GM19372 (cell line): ENCODE measurements at regions not wholly inside any gene's neighbourhood (a gene's known extent, or its start where the extent isn't known, plus 50 kb on each side); places are given as distances from the start of the nearest gene placed in this dataset.

Source experiments
- ATAC-seq: cut with Tn5 transposase; IDR thresholded peaks from one replicate; pipeline ENCODE4 v1.9.1; 2021; ENCODE audit warnings: mild to moderate bottlenecking, low read depth, moderate library complexity; ENCODE audit not compliant: unreplicated experiment

DNA sequence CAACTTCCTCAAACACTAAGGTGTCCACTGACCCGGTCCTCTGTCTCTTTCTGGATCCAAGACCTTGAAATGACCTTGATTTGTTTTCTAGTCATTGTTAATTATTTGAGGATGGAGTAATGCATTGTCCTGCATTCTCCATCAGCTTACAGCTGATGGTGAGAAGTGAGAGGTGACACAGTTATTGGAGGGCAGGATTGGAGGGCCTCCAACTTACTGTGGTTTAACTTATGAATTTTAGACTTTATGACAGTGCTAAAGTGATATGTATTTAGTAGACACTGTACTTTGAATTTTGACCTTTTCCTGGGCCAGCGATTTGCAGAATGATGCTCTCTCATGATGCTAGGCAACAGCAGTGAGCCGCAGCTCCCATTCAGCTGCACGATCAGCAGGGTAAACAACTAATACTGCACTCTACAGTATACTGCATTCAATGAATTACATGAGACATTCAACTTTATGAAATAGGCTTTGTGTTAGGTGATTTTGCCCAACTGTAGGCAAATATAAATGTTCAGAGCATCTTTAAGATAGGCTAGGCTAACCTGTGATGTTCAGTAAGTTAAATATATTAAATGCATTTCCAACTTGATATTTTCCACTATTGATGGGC, 200.0 kb upstream of the MEX3C start:
- ATAC-seq: no peak

DNA sequence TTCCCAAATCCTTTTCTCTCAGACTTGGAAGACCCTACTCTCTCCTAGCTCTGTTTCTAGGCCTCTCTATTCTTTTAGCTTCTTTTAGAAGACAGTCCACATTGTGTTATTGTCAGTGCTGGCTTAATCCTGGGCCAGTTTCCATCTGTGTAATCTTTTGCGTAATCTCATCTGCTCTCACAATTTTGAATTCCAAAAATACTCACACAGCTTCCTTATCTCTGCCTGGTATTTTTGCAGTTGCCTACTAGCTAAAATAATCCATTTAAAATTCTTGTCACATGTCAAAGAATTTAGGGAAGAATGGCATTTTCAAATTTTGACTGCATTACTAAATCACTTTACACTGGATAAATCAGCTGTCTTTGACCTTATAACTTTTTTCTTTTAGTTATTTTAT, 200.6 kb upstream of the MEX3C start:
- no peak for ATAC-seq

DNA sequence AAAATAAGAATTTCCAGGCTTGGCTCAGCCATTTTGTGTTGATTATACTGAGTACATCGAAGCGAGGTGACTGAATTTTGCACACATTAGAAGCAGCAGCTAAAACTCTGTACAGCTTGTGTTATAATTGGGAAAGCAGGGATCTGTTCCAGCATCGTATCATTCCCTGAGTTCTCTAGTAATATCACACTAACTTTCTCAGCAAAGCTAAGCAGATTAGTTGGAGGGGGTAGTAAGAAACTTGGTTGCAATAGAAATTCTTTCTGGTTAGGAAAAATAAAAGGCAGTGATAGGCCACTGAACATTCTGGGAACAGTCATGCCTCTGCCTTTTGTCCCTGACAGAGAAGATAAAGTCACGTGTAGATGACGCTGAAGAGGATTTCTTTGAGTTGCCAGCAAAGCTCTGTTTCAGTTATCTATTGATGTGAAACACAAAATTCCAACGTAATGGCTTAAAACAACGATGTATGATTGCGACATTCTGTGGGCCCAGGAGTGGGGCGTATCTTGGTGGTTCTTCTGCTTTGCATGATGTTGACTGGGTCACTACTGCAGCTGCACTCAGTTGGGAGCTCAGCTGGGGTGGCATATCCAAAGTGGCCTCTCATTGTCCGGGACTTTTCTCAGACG, 202.1 kb upstream of the MEX3C start:
- ATAC-seq: no peak

DNA sequence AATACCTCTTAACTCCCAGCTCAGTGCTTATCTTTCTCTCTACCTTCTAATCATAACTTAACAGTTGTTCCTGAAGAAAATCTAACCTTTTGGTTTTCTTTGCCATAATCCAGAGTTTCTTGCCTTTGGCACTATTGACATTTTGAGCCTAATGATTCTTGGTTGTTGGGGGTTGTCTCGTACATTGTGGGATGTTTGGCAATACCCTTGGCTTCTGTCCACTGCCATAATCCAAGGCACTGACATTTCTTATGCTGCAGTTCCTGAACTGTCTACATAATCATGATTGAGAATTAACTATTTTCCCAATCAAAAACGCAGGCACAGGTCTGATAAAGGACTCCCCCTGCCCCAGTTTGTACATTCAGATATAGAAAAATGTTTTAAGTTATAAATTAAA, 203.2 kb upstream of the MEX3C start:
- no peak for ATAC-seq

DNA sequence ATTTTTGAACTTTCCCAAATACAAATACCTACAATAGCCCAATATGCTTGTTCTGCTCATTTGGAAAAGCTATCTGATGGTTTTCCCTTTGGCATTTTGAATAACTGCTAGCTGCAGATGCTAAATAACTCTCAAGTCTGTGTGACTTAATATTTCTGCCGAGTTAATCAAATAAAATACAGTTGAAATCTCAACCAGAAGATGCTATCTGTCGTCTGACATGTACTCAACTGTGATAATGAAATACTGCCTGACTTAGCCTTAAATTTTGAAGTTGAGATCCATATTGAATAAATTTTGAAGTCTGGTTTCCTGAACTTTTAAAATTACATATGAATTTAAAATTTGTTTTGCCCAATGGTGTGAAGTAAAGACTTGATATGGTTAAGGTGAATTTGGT, 204.4 kb upstream of the MEX3C start:
- ATAC-seq: no peak

DNA sequence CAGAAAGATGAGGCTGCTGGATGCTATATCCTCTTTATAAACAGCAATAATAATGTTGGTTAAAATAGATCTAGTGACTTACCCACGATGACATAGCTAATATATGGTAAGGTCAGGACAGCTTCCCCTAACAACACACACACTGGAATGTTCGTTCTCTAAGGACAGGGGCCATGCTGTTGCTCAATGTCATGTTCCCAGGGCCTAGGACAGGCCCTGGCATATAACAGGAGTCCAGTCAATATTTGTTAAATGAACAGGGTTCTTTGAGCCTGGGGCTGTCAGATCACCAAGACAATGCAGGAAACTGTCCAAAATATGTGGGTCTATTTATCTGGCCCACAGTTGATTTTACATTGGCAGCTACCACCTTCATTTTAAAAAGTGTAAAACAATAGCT, 207.1 kb upstream of the MEX3C start:
- ATAC-seq: no peak

DNA sequence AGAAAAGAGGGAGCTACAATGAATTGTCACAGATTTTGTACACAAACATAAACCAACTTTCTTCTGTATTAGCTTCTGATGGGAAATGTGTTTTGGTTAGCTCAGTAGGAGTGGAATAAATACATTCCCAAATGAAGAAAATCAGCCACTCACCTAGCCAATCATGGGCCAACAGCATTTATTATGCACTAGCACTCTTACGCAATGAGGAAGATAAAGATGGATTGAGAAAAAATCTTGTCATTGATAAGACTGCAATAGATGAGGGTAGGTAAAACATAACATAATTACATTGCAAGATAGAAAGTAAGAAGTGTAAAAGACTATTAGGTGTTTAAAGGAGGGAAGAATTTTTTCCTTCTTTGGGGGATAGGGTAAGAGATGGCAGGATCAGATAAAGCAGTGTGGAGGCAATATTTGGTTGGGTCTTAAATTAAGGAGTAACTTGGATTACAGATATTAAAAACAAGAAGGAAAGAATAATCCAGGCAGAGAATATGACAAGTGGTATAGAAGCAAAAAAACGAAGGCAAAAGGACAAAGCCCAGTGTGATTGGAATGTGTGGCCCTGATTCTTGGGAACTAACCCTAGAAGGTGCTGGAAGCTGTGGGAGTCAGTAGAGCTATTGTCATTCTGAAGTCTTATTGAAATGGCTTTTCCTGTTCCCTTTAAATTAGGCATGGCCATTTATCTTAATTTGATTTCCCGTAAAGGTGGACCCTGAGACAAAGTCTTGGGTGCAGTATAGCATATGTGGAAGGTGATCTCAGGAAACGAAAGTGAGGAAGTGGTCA, 208.4 kb upstream of the MEX3C start:
- ATAC-seq: no peak

DNA sequence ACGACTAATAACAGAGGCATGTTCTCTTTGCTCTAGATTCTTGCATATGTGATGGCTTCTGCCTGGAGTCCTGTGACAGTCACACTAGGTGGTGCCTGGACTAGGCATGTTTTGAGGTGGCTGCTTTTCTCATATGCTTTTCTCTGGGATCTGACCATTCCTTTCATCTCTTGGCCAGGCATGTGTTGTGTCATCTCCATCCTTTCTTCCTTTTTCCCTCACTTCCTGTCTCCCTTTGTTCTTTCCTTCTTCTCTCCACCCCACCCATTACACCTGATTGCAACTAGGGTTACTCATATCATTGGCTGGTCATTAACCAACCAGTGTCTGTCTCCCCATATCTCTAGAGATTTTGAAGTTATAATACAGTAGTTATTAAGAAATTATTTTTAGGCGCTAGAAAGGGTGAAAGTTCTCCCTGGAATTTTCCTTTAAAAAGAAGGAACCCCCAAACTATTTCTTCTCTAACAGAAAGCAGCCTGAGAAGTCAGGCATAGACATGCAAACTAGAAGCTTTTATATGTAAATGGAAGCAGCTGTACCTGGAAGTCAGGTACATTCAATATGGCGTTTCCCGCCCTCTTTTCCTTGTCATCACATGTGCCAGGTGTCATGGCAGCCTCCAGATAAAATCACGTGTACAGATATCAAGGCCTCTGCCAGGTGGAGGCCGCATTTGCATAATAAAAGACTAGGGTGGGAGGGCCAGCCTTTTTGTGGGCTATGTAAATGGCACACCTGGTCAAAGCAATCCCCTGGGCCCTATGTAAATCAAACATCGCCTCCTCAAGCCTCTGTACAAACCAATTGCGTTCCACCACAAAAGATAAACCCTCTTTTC, 220.4 kb upstream of the MEX3C start:
- no peak for ATAC-seq

DNA sequence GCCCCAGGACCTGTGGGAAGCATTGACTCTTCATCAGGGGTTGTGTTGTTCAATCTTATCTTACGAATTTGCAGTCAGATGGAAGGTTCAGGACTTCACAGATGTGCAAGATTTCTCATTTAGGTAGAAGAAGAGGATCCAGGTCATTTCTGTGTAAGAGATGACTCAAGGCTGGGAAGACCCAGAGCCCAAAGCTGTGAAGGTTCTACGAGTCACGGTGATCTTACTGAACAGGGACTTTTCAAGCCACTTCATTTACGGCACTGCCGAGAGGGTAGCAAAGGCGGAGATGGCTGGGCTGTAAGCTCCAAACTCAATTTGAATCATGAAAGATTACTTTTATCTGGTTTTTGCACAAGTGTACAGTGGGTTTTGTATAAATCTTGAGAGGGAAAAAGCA, 228.0 kb upstream of the MEX3C start:
- no peak for ATAC-seq

DNA sequence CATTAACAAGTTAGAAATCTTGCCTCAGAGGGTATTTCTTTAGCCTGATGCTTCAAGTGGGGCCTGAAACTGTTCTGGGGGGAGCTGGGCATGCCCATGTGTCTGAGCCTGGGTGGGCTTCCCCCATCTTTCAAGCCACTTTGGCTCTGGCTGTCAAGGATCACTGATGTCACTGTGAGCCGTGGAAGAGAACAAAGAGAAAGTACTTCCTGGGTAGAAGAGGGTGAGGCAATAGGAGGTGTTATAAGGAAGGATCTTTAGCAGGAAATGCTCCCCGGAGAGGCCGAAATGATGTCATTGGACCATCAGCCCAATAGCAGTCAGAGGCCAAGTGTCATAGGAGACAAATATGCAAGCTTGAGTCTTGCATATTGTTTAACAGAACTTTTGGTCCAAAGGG, 228.4 kb upstream of the MEX3C start:
- no peak for ATAC-seq

DNA sequence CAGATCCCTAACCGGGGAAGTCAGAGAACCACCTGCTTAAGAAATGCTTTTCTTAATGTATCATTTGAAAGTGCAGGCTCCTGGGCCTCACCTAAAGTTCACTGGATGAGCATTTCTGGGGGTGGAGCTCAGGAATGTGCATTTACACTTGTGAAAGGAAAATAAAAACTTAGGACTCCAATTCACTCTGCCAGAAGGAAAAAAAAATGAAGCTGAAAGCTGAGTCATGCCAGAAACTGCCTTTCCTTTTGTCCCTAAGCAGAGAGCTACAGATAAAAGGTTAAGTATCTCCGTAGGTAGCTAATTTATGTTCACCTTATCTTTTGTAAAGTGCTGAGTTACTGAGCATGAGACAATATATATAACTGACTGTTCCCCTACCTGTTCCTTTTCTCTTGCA, 229.5 kb upstream of the MEX3C start:
- no peak for ATAC-seq

DNA sequence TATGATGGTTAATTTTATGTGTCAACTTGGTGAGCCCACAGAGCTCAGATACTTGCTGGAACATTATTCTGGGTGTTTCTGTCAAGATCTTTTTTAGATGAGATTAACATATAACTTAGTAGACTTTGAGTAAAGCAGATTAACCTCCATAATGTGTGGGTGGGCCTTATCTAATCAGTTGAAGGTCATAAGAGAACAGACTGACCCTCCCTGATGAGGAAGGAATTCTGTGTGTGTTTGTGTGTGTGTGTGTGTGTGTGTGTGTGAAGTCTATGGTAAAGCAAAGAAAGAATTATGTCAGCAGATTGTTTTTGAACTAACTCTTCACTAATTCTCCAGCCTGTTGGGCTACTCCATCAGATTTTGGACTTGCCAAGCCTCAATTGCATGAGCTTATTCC, 232.2 kb upstream of the MEX3C start:
- no peak for ATAC-seq

DNA sequence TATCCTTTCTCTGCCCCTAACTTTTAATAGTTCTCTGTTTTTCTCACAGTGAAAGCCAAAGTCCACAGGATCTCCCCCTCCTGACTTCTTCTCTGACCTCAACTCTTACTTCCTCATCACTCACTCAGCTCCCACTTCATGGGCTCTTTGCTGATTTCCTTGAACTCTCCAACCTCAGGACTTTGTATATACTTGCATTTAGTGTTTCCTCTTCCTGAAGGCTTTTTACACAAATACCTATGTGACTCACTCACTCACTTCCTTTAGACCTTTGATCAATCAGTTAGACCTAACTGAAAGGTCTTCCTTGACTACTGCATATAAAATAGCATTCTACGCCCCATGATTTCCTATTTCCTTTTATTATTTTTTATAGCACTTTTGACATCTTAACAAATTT, 233.1 kb upstream of the MEX3C start:
- ATAC-seq: no peak

DNA sequence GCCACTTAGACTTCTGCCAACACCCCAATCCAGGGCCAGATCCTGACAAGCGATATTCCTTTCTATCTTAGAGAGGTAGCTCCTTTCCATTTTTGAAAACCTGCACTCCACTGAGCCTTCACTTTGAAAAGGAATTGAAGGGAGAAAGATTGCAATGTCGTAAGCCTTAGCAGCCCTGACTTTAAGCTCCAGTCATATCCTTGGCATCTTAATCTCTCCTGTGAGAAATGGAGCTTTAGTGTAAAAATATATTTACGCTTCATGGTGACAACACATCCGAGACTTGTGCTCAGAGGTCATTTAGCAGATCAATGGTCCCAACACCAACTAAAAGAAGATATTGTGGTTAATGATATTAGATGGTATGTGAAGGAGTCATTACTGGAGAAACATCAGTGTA, 235.8 kb upstream of the MEX3C start:
- no peak for ATAC-seq

DNA sequence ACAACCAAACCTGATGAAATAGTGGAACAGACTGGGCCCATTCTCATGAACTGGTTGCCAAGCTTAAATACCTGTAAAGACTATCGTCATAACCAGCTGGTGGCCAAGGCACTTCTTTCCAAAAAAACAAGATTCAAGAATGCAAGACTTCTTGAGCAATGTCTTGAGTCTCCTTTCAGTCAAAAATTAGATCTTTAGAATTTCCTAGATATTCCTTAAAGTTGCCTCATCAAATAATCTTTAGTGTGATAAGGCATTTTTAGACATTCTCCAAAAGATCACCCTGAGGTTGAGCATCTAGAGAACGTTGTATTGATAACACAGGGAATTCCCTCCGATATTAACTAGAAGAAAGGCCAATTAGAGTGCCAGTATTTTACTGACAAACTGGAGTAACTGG, 236.4 kb upstream of the MEX3C start:
- no peak for ATAC-seq

DNA sequence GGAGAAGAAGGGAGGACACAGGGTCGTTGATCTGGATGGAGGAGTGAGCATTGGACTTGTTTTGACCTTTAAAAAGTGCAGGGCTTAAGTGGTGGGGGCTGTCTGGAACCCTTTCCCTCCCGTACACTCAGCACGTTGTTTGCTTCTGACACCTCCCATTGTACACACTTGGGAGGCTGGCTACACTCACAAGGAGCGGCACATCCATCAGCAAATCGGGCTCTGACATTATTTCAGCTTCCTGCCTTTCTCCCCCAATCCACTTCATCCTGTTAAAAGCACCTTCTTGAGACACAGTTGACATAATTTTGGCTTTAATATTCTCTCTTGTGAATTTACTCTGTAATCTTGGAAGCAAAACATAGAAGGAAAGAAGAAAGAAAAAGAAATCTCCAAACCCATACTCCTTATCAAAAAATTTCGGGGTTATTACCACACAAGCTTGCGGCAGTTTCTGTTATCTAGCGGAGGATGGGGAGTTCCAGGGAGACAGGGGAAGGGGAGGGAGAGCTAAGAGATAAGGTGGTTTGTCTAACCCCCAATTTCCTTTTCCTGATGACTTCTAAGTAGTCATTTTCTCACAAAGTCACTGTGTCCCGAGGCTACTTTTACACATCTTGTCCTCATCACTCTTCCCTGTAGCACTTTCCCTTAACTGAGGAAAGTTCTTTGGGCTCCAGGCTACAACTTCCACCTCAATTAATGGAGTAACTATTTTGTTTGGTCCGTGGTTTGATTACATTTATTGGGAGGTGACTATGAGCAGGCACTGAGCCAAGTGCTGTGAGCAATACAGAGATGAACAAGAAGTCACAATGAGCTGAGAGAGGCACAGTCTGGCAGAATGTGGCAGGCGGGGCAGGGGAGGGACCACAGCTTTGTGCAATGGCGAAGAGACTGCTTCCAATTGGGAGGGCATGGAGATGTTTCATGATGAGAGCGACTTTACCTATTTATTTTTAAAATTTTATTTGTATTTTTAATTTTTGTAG, 240.1 kb upstream of the MEX3C start:
- no peak for ATAC-seq

DNA sequence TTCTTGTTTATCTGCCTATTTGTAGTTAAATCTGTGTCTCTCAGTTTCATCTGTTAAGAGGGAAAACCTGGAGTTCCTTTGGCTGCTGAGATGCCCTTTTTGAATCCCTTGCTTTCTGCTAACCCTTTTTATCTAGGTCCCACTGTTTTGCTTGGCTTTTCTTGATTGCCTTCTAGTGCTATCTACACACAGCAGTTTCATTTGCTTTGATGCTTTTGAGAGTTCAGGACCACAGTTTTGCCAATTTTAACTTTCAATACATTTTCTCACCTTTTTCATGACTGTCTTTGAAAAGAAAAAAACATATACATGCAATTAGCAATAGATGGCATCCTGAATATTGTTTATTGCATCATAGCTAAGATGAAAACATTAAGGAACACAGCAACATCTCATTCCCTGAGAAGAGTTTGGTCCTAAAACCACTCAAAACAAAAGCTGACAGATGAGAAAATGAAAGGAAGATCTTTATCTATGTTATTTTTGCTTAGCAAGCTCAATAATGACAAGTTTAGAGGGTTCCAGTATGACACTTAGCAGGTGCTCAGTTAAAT, 241.4 kb upstream of the MEX3C start:
- ATAC-seq: no peak

DNA sequence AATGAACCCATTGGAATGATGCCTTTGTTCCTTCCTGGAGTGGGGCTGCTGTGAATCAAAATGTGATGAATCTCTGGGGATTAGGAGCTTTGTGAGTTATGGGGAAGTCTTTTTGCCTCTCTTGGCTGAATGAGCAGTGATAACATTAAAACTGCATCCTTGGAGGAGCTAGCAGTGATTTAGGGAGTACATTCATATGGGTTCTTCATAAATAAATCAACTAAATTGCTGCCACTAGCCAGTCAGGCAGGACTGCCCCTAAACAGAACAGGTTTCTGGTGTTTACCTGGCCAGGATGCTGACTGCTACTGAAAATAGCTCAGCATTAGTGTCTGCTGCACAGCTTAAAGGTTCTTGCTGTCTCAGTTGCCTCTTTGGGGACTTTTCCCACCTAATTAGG, 244.5 kb upstream of the MEX3C start:
- no peak for ATAC-seq

DNA sequence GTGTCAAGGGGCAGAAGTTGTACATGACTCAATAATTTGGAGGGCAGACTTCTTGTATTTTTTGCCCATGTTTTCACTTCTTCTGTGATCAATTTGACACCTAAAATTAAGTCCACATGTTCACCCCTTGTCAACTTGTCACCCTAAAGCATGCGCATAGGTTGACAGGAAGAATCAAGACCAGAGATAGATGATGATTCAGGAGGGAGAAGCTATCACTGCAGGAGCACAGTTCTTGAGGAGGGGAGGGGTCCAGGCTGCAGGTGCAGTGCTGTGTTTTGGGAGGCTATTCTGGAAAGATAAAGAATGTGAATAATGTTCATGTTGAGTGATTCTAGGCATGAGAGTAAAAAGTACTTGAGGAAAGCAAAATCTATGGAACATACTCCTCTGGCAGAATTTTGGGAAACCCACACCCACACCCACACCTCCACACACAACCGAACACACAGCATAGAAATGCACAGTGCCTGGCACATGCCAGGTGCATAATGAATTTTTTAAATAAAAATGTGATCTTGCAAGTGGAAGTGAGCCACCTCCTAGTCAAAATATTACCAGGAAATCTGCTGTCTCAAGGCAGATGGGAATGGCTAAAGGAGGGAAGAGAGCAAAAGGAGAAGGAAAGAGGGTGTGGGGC, 249.2 kb upstream of the MEX3C start:
- no peak for ATAC-seq
